ENCODE measurements at regions not wholly inside any gene's neighbourhood (a gene's known extent, or its start where the extent isn't known, plus 50 kb on each side); places are given as distances from the start of the nearest gene placed in this dataset.

DNA sequence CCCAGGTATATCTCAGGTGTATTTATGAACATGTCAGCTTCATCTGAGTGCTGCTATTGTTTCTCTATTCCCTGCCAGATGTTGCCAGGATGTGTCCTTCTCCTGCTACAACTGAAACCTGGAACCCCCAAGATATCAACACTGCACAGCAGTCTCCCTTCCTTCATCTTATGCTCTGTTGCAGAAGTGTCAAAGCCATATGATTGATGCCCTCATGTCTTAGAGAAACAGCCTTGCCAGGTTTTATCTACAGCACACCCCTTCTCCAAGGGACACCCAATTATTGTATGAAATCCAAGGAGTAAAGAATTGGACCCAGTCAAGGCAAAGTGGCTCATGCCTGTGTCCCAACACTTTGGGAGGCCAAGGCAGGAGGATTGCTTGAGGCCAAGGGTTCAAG lies 60.5 kb upstream of the GHITM start:
- TF ChIP-seq, protein P1, sequence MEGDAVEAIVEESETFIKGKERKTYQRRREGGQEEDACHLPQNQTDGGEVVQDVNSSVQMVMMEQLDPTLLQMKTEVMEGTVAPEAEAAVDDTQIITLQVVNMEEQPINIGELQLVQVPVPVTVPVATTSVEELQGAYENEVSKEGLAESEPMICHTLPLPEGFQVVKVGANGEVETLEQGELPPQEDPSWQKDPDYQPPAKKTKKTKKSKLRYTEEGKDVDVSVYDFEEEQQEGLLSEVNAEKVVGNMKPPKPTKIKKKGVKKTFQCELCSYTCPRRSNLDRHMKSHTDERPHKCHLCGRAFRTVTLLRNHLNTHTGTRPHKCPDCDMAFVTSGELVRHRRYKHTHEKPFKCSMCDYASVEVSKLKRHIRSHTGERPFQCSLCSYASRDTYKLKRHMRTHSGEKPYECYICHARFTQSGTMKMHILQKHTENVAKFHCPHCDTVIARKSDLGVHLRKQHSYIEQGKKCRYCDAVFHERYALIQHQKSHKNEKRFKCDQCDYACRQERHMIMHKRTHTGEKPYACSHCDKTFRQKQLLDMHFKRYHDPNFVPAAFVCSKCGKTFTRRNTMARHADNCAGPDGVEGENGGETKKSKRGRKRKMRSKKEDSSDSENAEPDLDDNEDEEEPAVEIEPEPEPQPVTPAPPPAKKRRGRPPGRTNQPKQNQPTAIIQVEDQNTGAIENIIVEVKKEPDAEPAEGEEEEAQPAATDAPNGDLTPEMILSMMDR (optimal IDR thresholded peaks at IDR 0.05 in 1 of 3, IDR thresholded peaks at IDR 0.05 in 1 of 3, conservative IDR thresholded peaks at IDR 0.05 in 1 of 3; ENCODE audit: extremely low read depth in 1 of 3, insufficient read depth in 2 of 3, low read length in 3 of 3) = no peak
- no peak for TF ChIP-seq EZH2 (IDR thresholded peaks at IDR 0.05; ENCODE audit: low read length)

All from keratinocyte (primary cell).